Liver (tissue), 8 donors: ENCODE measurements at regions not wholly inside any gene's neighbourhood (a gene's known extent, or its start where the extent isn't known, plus 50 kb on each side); places are given as distances from the start of the nearest gene placed in this dataset.

Experiments used
- DNase-seq: peaks from one replicate; pipeline ENCODE4 v3.0.0-alpha.2; 2017; ENCODE audit warnings: low spot score
- H3K27ac ChIP-seq, 2 donors: one replicate each; pipeline ENCODE4 v1.7.0; 2013; ENCODE audit warnings: inconsistent platforms in 2 of 2, low read length in 2 of 2, control low read depth in 1 of 2, low read depth in 1 of 2, mild to moderate bottlenecking in 1 of 2
- H3K27me3 ChIP-seq, 4 donors: one replicate each; pipeline versions ENCODE4 v1.6.1 to v1.7.0; 2013; ENCODE audit warnings: low read length in 3 of 4, inconsistent platforms in 1 of 4, mild to moderate bottlenecking in 1 of 4, moderate library complexity in 1 of 4; ENCODE audit not compliant: control insufficient read depth in 4 of 4, insufficient read depth in 4 of 4
- H3K36me3 ChIP-seq, 4 donors: one replicate each; pipeline versions ENCODE4 v1.6.1 to v1.7.0; 2013; ENCODE audit warnings: low read length in 3 of 4, mild to moderate bottlenecking in 3 of 4, low read depth in 1 of 4, moderate library complexity in 1 of 4; ENCODE audit not compliant: control insufficient read depth in 4 of 4, insufficient read depth in 3 of 4
- H3K4me1 ChIP-seq, 4 donors: one replicate each; pipeline versions ENCODE4 v1.6.1 to v1.7.0; 2013; ENCODE audit warnings: low read length in 3 of 4, mild to moderate bottlenecking in 3 of 4, moderate library complexity in 1 of 4; ENCODE audit not compliant: control insufficient read depth in 4 of 4, insufficient read depth in 4 of 4
- H3K4me3 ChIP-seq, 3 donors: one replicate each; pipeline versions ENCODE4 v1.6.1 to v1.7.0; 2013; ENCODE audit warnings: low read length in 3 of 3, control low read depth in 1 of 3, low read depth in 1 of 3, mild to moderate bottlenecking in 1 of 3
- H3K9ac ChIP-seq, 2 donors: one replicate each; pipeline ENCODE4 v1.7.0; 2013; ENCODE audit warnings: low read length in 2 of 2, mild to moderate bottlenecking in 2 of 2, moderate library complexity in 2 of 2, control low read depth in 1 of 2, low read depth in 1 of 2
- H3K9me3 ChIP-seq, 4 donors: one replicate each; pipeline versions ENCODE4 v1.6.1 to v1.7.0; 2013; ENCODE audit warnings: low read length in 3 of 4; ENCODE audit not compliant: control insufficient read depth in 4 of 4
- EGR1 ChIP-seq, 2 donors: IDR thresholded peaks; 2 replicates each; pipeline ENCODE4 v1.6.1; 2016 to 2018; ENCODE audit warnings: antibody characterized with exemption in 2 of 2, low read depth in 2 of 2
- FOXA1 ChIP-seq: IDR thresholded peaks from 2 replicates; pipeline ENCODE4 v1.6.1; 2016; ENCODE audit warnings: antibody characterized with exemption
- FOXA2 ChIP-seq: IDR thresholded peaks from 2 replicates; pipeline ENCODE4 v1.6.1; 2016; ENCODE audit warnings: antibody characterized with exemption
- GABPA ChIP-seq, 2 donors: IDR thresholded peaks in 1 of 2; conservative IDR thresholded peaks in 1 of 2; 2 replicates each; pipeline ENCODE4 v1.6.1; 2016; ENCODE audit warnings: antibody characterized with exemption in 2 of 2, mild to moderate bottlenecking in 1 of 2, moderate library complexity in 1 of 2
- HNF4A ChIP-seq, 2 donors: conservative IDR thresholded peaks; 2 replicates each; pipeline ENCODE4 v1.6.1; 2016; ENCODE audit warnings: antibody characterized with exemption in 2 of 2, mild to moderate bottlenecking in 2 of 2
- HNF4G ChIP-seq: IDR thresholded peaks from 2 replicates; pipeline ENCODE4 v1.6.1; 2016; ENCODE audit warnings: antibody characterized with exemption
- JUND ChIP-seq, 2 donors: IDR thresholded peaks; 2 replicates each; pipeline ENCODE4 v1.6.1; 2016; ENCODE audit warnings: antibody characterized with exemption in 2 of 2
- NR2F2 ChIP-seq: IDR thresholded peaks from 2 replicates; pipeline ENCODE4 v1.6.1; 2016; ENCODE audit warnings: antibody characterized with exemption
- RAD21 ChIP-seq, 2 donors: IDR thresholded peaks; 2 replicates each; pipeline ENCODE4 v1.6.1; 2016; ENCODE audit warnings: antibody characterized with exemption in 2 of 2, mild to moderate bottlenecking in 2 of 2
- RXRA ChIP-seq, 2 donors: IDR thresholded peaks; 2 replicates each; pipeline ENCODE4 v1.6.1; 2017 to 2018; ENCODE audit warnings: antibody characterized with exemption in 2 of 2, mild to moderate bottlenecking in 1 of 2
- SP1 ChIP-seq: IDR thresholded peaks from 2 replicates; pipeline ENCODE4 v1.6.1; 2018; ENCODE audit warnings: antibody characterized with exemption, mild to moderate bottlenecking
- TAF1 ChIP-seq: conservative IDR thresholded peaks from 2 replicates; pipeline ENCODE4 v1.6.1; 2016; ENCODE audit warnings: antibody characterized with exemption, mild to moderate bottlenecking
- YY1 ChIP-seq: IDR thresholded peaks from 2 replicates; pipeline ENCODE4 v1.6.1; 2016; ENCODE audit warnings: antibody characterized with exemption, mild to moderate bottlenecking
- WGBS: extraction: QIAGEN DNeasy Blood & Tissue Kit; methylation state at CpG from one replicate; pipeline ENCODE4 v1.1.7; 2013; 5-methylcytosine and 5-hydroxymethylcytosine counted together
- TF ChIP-seq, protein P1 (sequence below): fragments of 150-350 bp; IDR thresholded peaks from 2 replicates; pipeline ENCODE4 v1.5.1; 2017; ENCODE audit warnings: improper control_type of control experiment, low read depth, low read length; ENCODE audit not compliant: missing input control
- TF ChIP-seq, protein P2 (sequence below): IDR thresholded peaks from 2 replicates; pipeline ENCODE4 v1.6.1; 2016; ENCODE audit warnings: antibody characterized with exemption
- TF ChIP-seq, protein P3 (sequence below): IDR thresholded peaks from 2 replicates; pipeline ENCODE4 v1.6.1; 2016; ENCODE audit warnings: antibody characterized with exemption
- TF ChIP-seq, protein P4 (sequence below): IDR thresholded peaks from 2 replicates; pipeline ENCODE4 v1.6.1; 2016; ENCODE audit warnings: antibody characterized with exemption
- TF ChIP-seq, protein P5 (sequence below): IDR thresholded peaks from 2 replicates; pipeline ENCODE4 v1.6.1; 2016; ENCODE audit warnings: antibody characterized with exemption, mild to moderate bottlenecking
- donor health status: healthy.
- donor health status: healthy.
- donor health status: healthy.
- donor health status: healthy.
- donor health status: healthy.

DNA sequence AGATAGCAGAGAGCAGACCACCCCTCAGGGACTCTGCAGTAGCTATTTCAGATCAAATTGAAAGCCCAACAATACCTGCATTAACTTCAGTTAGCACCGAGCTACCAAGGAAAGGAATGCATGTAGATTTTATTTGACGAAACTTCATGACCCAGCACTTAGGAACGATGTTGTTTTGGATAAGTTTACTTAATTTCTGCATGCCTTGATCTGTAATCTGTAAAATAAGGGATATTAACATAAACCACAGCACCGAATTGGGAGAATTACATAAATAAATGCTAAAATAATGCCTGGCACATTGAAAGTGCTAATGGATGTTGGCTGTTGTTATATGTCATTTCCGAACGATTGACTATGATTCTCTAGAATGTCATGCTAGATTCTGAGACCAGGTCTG, 435.8 kb upstream of the CLINT1 start:
- no peak for DNase-seq

DNA sequence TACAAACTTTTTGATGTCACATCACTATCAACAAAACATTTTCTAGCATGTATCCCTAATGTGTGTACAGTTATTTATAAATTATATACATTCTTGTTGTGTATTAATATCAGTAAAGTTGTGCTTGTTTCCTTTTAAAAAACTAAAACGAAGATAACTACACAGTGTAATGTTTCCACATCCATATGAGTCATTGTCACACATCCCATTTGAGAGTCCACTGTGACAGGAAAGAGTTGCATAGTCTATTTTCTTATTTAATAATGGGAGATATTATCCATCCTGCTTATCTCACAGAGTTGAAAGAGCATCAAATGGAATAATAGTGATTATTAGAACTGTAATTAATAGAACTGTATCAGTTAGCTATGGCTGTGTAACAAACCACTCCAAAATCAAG, 434.0 kb upstream of the CLINT1 start:
- H3K4me1 ChIP-seq: no peaks in the 10 kb centered on the region
- peaks cover 0 to 7% (median 1%) of the 10 kb centered on the region in 4 donors for H3K9me3 ChIP-seq
- TF ChIP-seq, protein P1, sequence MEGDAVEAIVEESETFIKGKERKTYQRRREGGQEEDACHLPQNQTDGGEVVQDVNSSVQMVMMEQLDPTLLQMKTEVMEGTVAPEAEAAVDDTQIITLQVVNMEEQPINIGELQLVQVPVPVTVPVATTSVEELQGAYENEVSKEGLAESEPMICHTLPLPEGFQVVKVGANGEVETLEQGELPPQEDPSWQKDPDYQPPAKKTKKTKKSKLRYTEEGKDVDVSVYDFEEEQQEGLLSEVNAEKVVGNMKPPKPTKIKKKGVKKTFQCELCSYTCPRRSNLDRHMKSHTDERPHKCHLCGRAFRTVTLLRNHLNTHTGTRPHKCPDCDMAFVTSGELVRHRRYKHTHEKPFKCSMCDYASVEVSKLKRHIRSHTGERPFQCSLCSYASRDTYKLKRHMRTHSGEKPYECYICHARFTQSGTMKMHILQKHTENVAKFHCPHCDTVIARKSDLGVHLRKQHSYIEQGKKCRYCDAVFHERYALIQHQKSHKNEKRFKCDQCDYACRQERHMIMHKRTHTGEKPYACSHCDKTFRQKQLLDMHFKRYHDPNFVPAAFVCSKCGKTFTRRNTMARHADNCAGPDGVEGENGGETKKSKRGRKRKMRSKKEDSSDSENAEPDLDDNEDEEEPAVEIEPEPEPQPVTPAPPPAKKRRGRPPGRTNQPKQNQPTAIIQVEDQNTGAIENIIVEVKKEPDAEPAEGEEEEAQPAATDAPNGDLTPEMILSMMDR: no peak
- TF ChIP-seq TAF1 (no peak), FOXA1 (no peak)
- H3K4me3 ChIP-seq: no peak overlapping the region
- H3K27me3 ChIP-seq: no peaks in the 10 kb centered on the region
- no peak overlapping the region for H3K9ac ChIP-seq
- H3K27ac ChIP-seq: no peak overlapping the region
- WGBS: 85% methylated on average over 1 of the region's 1 CpG
- no peak for DNase-seq
- H3K36me3 ChIP-seq: no peaks in the 10 kb centered on the region

More for the DNA sequence above, 435.8 kb upstream of the CLINT1 start:
- Histone ChIP-seq H3K4me1 (no peaks in the 10 kb centered on the region), H3K9ac (no peak overlapping the region), H3K27ac (no peak overlapping the region), H3K27me3 (no peaks in the 10 kb centered on the region), H3K4me3 (no peak overlapping the region), H3K9me3 (peaks cover 0 to 7% (median 1%) of the 10 kb centered on the region in 4 donors), H3K36me3 (no peaks in the 10 kb centered on the region)
- WGBS: 80% methylated on average over 6 of the region's 6 CpGs
- no peak for TF ChIP-seq HNF4G
- no peak for TF ChIP-seq FOXA2
- no peak for TF ChIP-seq NR2F2
- no peak for TF ChIP-seq YY1
- TF ChIP-seq SP1: no peak
- TF ChIP-seq, protein P1: no peak
- TF ChIP-seq GABPA (IDR thresholded peaks at IDR 0.05 in 1 of 2, conservative IDR thresholded peaks at IDR 0.05 in 1 of 2): no peak
- TF ChIP-seq TAF1: no peak
- TF ChIP-seq, protein P2, sequence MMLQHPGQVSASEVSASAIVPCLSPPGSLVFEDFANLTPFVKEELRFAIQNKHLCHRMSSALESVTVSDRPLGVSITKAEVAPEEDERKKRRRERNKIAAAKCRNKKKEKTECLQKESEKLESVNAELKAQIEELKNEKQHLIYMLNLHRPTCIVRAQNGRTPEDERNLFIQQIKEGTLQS: no peak
- TF ChIP-seq RAD21 (IDR thresholded peaks at IDR 0.05): no peak
- no peak for TF ChIP-seq RXRA (IDR thresholded peaks at IDR 0.05)
- TF ChIP-seq FOXA1: no peak
- TF ChIP-seq JUND (IDR thresholded peaks at IDR 0.05): no peak
- TF ChIP-seq, protein P3, sequence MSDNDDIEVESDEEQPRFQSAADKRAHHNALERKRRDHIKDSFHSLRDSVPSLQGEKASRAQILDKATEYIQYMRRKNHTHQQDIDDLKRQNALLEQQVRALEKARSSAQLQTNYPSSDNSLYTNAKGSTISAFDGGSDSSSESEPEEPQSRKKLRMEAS: no peak
- no peak for TF ChIP-seq HNF4A (conservative IDR thresholded peaks at IDR 0.05)
- TF ChIP-seq, protein P4, sequence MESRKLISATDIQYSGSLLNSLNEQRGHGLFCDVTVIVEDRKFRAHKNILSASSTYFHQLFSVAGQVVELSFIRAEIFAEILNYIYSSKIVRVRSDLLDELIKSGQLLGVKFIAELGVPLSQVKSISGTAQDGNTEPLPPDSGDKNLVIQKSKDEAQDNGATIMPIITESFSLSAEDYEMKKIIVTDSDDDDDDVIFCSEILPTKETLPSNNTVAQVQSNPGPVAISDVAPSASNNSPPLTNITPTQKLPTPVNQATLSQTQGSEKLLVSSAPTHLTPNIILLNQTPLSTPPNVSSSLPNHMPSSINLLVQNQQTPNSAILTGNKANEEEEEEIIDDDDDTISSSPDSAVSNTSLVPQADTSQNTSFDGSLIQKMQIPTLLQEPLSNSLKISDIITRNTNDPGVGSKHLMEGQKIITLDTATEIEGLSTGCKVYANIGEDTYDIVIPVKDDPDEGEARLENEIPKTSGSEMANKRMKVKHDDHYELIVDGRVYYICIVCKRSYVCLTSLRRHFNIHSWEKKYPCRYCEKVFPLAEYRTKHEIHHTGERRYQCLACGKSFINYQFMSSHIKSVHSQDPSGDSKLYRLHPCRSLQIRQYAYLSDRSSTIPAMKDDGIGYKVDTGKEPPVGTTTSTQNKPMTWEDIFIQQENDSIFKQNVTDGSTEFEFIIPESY: no peak
- no peak for TF ChIP-seq EGR1 (IDR thresholded peaks at IDR 0.05; ENCODE audit: low read depth in 2 of 2)
- TF ChIP-seq, protein P5, sequence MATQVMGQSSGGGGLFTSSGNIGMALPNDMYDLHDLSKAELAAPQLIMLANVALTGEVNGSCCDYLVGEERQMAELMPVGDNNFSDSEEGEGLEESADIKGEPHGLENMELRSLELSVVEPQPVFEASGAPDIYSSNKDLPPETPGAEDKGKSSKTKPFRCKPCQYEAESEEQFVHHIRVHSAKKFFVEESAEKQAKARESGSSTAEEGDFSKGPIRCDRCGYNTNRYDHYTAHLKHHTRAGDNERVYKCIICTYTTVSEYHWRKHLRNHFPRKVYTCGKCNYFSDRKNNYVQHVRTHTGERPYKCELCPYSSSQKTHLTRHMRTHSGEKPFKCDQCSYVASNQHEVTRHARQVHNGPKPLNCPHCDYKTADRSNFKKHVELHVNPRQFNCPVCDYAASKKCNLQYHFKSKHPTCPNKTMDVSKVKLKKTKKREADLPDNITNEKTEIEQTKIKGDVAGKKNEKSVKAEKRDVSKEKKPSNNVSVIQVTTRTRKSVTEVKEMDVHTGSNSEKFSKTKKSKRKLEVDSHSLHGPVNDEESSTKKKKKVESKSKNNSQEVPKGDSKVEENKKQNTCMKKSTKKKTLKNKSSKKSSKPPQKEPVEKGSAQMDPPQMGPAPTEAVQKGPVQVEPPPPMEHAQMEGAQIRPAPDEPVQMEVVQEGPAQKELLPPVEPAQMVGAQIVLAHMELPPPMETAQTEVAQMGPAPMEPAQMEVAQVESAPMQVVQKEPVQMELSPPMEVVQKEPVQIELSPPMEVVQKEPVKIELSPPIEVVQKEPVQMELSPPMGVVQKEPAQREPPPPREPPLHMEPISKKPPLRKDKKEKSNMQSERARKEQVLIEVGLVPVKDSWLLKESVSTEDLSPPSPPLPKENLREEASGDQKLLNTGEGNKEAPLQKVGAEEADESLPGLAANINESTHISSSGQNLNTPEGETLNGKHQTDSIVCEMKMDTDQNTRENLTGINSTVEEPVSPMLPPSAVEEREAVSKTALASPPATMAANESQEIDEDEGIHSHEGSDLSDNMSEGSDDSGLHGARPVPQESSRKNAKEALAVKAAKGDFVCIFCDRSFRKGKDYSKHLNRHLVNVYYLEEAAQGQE: no peak
